Activated T-cell treated with anti-CD3 and anti-CD28 coated beads, Interleukin-2, amount 50 U/mL, for 72 hours (primary cell): ENCODE measurements at regions not wholly inside any gene's neighbourhood (a gene's known extent, or its start where the extent isn't known, plus 50 kb on each side); places are given as distances from the start of the nearest gene placed in this dataset.

ENCODE experiments used
- ATAC-seq, 2 donors: fragments of 150-1000 bp; cut with Tn5 transposase; replicated peaks in 1 of 2; 2 replicates each; pipeline ENCODE4 v1.10.0; 2021; ENCODE audit warnings: moderate library complexity in 2 of 2, mild to moderate bottlenecking in 1 of 2
- DNase-seq, 2 donors: peaks; one replicate each; pipeline ENCODE4 v3.0.0; 2021 to 2022; ENCODE audit warnings: mixed read lengths in 1 of 2
- H3K27ac Mint-ChIP-seq: one replicate; pipeline ENCODE4 v1.8.0; 2022; ENCODE audit warnings: mild to moderate bottlenecking, moderate library complexity, mixed read lengths
- H3K27me3 Mint-ChIP-seq: one replicate; pipeline ENCODE4 v1.8.0; 2022; ENCODE audit warnings: low read depth, mixed read lengths
- H3K36me3 Mint-ChIP-seq, 2 donors: one replicate each; pipeline ENCODE4 v1.8.0; 2022; ENCODE audit warnings: mixed read lengths in 2 of 2, mild to moderate bottlenecking in 1 of 2; ENCODE audit not compliant: insufficient read depth in 2 of 2
- H3K4me1 Mint-ChIP-seq: one replicate; pipeline ENCODE4 v1.8.0; 2022; ENCODE audit warnings: low read depth, mixed read lengths
- H3K4me3 Mint-ChIP-seq, 2 donors: one replicate each; pipeline ENCODE4 v1.8.0; 2022; ENCODE audit warnings: mild to moderate bottlenecking in 2 of 2, mixed read lengths in 2 of 2, moderate library complexity in 2 of 2
- H3K9me3 Mint-ChIP-seq, 2 donors: one replicate each; pipeline ENCODE4 v1.8.0; 2022; ENCODE audit warnings: mixed read lengths in 2 of 2

GRCh38 chr11:27187075-27187847, 146.6 kb downstream of the BBOX1 start:
- ATAC-seq (no peak), DNase-seq (no peak)
- no peak overlapping the region for H3K27ac Mint-ChIP-seq
- peaks cover 50% of the 10 kb centered on the region for H3K27me3 Mint-ChIP-seq
- no peaks in the 10 kb centered on the region for H3K9me3 Mint-ChIP-seq
- no peak overlapping the region for H3K4me3 Mint-ChIP-seq
- no peaks in the 10 kb centered on the region for H3K4me1 Mint-ChIP-seq
- no peaks in the 10 kb centered on the region for H3K36me3 Mint-ChIP-seq

GRCh38 chr11:27186580-27186979, 146.0 kb downstream of the BBOX1 start:
- H3K27ac Mint-ChIP-seq, result no peak overlapping the region
- no peaks in the 10 kb centered on the region for H3K9me3 Mint-ChIP-seq
- DNase-seq (no peak), ATAC-seq (no peak)
- H3K36me3 Mint-ChIP-seq, result no peaks in the 10 kb centered on the region
- H3K4me1 Mint-ChIP-seq, result no peaks in the 10 kb centered on the region
- H3K4me3 Mint-ChIP-seq, result no peak overlapping the region
- peaks cover 50% of the 10 kb centered on the region for H3K27me3 Mint-ChIP-seq

- Mint-ChIP-seq H3K27me3 (peaks cover 38% of the 10 kb centered on the region), H3K27ac (no peak overlapping the region), H3K4me3 (no peak overlapping the region), H3K4me1 (no peaks in the 10 kb centered on the region), H3K36me3 (no peaks in the 10 kb centered on the region), H3K9me3 (no peaks in the 10 kb centered on the region)
- no peak for DNase-seq
- ATAC-seq, result no peak
These were observed 144.1 kb downstream of the BBOX1 start for GRCh38 chr11:27184458-27185312.

GRCh38 chr11:27183672-27184457, 143.2 kb downstream of the BBOX1 start:
- no peaks in the 10 kb centered on the region for H3K36me3 Mint-ChIP-seq
- no peaks in the 10 kb centered on the region for H3K9me3 Mint-ChIP-seq
- peaks cover 30% of the 10 kb centered on the region for H3K27me3 Mint-ChIP-seq
- DNase-seq, result peak; percentile 34 to 37
- H3K27ac Mint-ChIP-seq, result no peak overlapping the region
- ATAC-seq, result no peak
- no peaks in the 10 kb centered on the region for H3K4me1 Mint-ChIP-seq
- H3K4me3 Mint-ChIP-seq, result no peak overlapping the region

GRCh38 chr11:27179334-27179733, 138.7 kb downstream of the BBOX1 start:
- H3K4me3 Mint-ChIP-seq, result no peak overlapping the region
- peaks cover 10% of the 10 kb centered on the region for H3K27me3 Mint-ChIP-seq
- H3K4me1 Mint-ChIP-seq, result no peaks in the 10 kb centered on the region
- H3K36me3 Mint-ChIP-seq, result no peaks in the 10 kb centered on the region
- no peaks in the 10 kb centered on the region for H3K9me3 Mint-ChIP-seq
- H3K27ac Mint-ChIP-seq, result no peak overlapping the region
- ATAC-seq, result no peak
- DNase-seq, result no peak

- Mint-ChIP-seq H3K27ac (no peak overlapping the region), H3K27me3 (peaks cover 10% of the 10 kb centered on the region), H3K9me3 (no peaks in the 10 kb centered on the region), H3K36me3 (no peaks in the 10 kb centered on the region), H3K4me1 (no peaks in the 10 kb centered on the region), H3K4me3 (no peak overlapping the region)
- ATAC-seq (no peak), DNase-seq (no peak)
These were observed 138.2 kb downstream of the BBOX1 start for GRCh38 chr11:27178859-27179258.
